Mucosa of stomach (tissue), 1 donor: ENCODE measurements at regions not wholly inside any gene's neighbourhood (a gene's known extent, or its start where the extent isn't known, plus 50 kb on each side); places are given as distances from the start of the nearest gene placed in this dataset.

Experiments used
- H3K27me3 ChIP-seq: one replicate; pipeline ENCODE4 v1.7.0; 2013; ENCODE audit warnings: mild to moderate bottlenecking, low read length; ENCODE audit not compliant: control insufficient read depth, insufficient read depth
- H3K36me3 ChIP-seq: one replicate; pipeline ENCODE4 v1.7.0; 2013; ENCODE audit warnings: low read length; ENCODE audit not compliant: control insufficient read depth, insufficient read depth
- H3K4me1 ChIP-seq: one replicate; pipeline ENCODE4 v1.7.0; 2013; ENCODE audit warnings: mild to moderate bottlenecking, low read length; ENCODE audit not compliant: control insufficient read depth, insufficient read depth
- H3K4me3 ChIP-seq: one replicate; pipeline ENCODE4 v1.7.0; 2013; ENCODE audit warnings: low read length
- H3K9ac ChIP-seq: one replicate; pipeline ENCODE4 v1.7.0; 2013; ENCODE audit warnings: mild to moderate bottlenecking, low read length, moderate library complexity
- H3K9me3 ChIP-seq: one replicate; pipeline ENCODE4 v1.7.0; 2013; ENCODE audit warnings: mild to moderate bottlenecking, low read length, moderate library complexity; ENCODE audit not compliant: control insufficient read depth
- donor health status: Pancreatic carcinoma.

DNA sequence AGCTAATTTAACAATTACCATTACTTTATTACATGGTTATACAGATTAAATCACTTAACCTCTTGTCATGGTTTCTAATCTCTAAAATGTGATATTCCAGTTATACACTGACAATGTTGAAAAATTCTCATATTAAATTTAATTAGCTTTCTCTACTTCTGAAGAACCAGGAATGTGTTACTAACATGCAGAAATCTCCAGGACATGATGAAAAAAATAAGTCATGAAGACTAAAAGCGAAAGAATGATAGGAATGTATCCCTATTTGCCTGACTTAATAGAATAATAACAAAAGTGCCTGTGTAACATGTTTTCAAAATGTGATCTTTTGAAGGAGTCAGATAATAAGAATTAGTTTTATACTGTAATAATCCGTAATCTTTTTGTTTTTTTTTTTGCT lies 2823.7 kb upstream of the PCDH20 start:
- Histone ChIP-seq H3K4me1 (no peaks in the 10 kb centered on the region), H3K4me3 (no peak overlapping the region), H3K9me3 (no peaks in the 10 kb centered on the region), H3K9ac (no peak overlapping the region), H3K27me3 (no peaks in the 10 kb centered on the region), H3K36me3 (no peaks in the 10 kb centered on the region)

DNA sequence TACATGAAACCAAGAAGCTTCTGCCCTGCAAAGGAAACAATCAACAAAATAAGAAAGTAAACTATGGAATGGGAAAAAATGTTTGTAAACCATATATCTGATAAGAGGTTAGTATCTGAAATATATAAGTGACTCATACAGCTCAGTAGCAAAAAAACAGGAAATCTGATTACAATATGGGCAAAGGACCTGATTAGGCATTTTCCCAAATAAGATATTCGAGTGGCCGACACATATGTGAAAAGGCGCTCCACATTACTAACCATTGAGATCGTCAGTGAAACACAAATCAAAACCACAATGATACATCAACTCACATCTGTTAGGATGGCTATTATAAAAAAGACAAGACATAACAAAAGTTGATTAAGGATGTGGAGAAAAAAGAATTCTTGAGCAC lies 2818.6 kb upstream of the PCDH20 start:
- Histone ChIP-seq H3K4me3 (no peak overlapping the region), H3K9ac (no peak overlapping the region), H3K27me3 (no peaks in the 10 kb centered on the region), H3K36me3 (no peaks in the 10 kb centered on the region), H3K9me3 (no peaks in the 10 kb centered on the region), H3K4me1 (no peaks in the 10 kb centered on the region)

DNA sequence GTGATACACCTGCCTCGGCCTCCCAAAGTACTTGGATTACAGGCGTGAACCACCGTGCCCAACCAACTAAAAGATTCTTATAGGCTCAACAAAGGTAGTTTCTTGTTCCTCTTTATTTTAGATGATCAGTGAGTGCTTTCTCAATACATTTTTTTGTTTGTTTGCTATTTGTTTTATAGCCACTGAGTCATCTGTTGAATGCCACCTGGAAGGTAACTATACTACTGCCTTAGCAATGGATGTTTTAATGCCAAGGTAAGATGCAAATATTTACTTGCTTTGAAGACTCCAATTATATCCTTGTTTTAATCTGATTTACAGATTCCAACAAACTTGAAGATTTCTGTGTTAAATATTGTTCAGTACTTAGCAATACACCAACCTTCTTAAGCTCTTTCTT lies 2807.4 kb upstream of the PCDH20 start:
- no peaks in the 10 kb centered on the region for H3K36me3 ChIP-seq
- no peak overlapping the region for H3K4me3 ChIP-seq
- no peaks in the 10 kb centered on the region for H3K27me3 ChIP-seq
- H3K9ac ChIP-seq: no peak overlapping the region
- no peaks in the 10 kb centered on the region for H3K4me1 ChIP-seq
- H3K9me3 ChIP-seq: no peaks in the 10 kb centered on the region

DNA sequence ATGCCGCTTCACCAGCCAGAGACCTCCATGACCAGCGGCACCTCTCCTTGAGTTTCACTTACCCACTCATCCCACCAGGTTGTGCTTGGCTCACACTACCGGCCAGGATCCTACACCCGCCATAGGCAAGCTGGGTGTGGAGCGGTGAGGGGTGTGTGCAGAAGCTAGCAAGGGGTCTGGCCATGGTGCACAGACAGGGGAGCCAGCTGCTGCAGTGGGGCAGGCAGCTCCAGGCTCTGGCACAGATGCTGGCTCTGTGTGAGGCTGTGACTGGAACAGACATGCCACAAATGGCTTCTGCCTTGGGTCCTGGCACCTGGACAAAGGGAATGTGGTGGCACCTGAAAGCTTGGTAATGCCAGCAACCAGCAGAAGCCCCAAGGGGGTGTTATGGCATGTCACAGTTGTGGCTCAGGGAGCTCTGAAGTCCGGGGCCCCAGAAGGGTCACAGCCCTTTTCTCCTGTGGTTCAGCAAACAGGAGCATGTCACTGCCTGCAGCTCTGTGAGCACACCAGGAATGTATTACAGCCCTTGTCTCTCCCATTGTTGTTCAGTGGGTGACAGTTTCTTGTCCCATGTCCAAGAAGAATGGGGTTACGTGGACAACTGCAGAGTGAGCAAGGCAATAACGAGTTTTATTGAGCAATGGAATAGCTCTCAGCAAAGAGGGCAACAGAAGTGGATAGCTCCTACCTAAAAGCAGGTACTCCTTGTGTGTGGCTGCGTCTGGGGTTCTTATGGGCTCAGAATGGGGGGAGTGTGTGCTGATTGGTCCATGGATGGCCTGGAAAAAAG lies 2791.0 kb upstream of the PCDH20 start:
- H3K4me3 ChIP-seq: no peak overlapping the region
- no peaks in the 10 kb centered on the region for H3K27me3 ChIP-seq
- no peaks in the 10 kb centered on the region for H3K36me3 ChIP-seq
- no peak overlapping the region for H3K9ac ChIP-seq
- H3K4me1 ChIP-seq: no peaks in the 10 kb centered on the region
- H3K9me3 ChIP-seq: no peaks in the 10 kb centered on the region

DNA sequence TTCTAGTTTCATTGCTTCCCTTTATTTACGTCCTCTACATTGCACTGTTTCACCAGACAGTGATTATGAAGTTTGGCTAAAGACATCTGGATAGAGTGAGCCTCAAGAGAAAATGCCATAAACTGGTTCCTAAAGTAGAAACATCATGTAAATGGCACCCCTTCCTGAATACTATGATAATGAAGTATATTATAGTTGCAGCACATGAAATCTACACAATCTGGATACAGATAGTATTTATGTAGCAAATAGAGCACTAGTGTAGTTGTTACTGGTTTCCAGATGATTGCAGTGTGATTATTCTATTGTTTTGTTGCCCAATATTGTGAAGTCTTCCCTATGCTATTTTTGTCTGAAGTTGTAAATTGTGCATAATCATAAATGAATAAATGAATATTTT lies 2786.9 kb upstream of the PCDH20 start:
- Histone ChIP-seq H3K27me3 (no peaks in the 10 kb centered on the region), H3K9ac (no peak overlapping the region), H3K4me1 (no peaks in the 10 kb centered on the region), H3K36me3 (no peaks in the 10 kb centered on the region), H3K4me3 (no peak overlapping the region), H3K9me3 (no peaks in the 10 kb centered on the region)

DNA sequence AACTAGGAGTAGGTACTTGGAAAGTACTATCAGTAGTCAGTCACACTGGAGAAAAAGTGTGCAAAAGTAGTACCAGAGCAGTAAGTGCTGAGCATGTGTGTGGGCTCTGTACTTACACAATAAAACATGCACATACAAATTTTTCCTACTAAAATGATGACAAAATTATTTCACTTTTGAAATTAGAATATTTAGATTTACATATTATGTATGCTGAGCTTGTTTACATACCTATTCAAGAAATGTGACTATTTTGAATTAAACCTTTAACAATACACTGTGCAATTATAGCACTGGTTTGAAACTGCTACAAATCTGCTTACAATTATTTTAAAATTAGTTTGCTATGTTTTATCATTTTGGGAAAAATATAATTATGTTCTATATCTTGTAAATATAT lies 2781.6 kb upstream of the PCDH20 start:
- Histone ChIP-seq H3K4me1 (no peaks in the 10 kb centered on the region), H3K9me3 (no peaks in the 10 kb centered on the region), H3K9ac (no peak overlapping the region), H3K4me3 (no peak overlapping the region), H3K36me3 (no peaks in the 10 kb centered on the region), H3K27me3 (no peaks in the 10 kb centered on the region)

DNA sequence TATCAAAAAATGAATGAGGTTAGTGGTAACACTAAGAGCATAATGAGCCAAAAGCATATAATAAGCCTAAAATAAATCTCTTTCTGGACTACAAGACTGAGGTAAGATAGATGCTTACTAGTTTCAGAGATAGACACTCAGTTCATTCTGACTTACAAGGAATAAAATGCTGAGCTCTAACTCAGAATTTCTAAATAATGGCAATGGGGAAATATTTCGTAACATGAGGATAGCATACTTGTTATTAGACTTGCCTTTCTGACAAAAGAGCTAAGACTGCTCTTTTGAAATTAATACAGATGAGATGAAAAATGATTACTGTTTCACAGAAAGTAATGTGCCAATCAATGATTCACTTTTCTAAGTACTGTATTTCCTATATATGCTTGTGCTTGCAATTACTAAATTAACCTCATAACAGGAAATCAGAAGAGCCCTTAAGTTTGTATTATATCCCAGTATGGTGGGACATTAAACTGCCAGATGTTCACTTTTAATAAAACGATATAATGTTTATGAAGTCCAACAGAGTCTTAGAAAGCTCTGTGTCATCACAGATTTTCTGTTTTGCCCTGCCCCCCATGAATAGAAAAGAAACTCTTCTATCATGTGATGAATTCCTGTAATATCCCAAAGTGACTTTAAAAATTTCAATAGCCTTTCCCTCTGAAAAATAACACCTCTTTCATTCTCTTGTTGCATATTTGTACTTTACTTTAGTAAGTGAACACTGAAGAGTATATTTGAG lies 2771.0 kb upstream of the PCDH20 start:
- H3K36me3 ChIP-seq: no peaks in the 10 kb centered on the region
- no peaks in the 10 kb centered on the region for H3K27me3 ChIP-seq
- no peak overlapping the region for H3K9ac ChIP-seq
- H3K9me3 ChIP-seq: no peaks in the 10 kb centered on the region
- H3K4me3 ChIP-seq: no peak overlapping the region
- no peaks in the 10 kb centered on the region for H3K4me1 ChIP-seq

DNA sequence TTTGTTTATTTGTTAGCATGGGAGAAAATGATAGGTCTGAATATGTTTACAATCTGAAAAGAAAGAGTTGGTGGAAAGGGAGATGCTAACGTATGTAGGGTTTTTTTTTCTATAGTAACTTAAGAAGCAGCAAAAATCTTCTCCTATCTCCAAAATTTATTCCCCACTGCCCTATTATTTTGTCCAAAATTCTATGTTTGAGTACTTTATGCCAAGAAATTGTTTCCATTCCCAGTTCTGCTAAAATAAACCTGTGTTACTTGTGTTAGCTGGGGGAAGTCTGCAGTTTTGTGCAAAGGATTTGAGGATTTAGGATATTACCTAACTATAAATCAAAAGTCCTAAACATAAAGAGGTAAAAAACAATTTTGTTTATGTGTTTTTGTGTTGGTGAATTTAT lies 2770.4 kb upstream of the PCDH20 start:
- H3K4me3 ChIP-seq: no peak overlapping the region
- H3K4me1 ChIP-seq: no peaks in the 10 kb centered on the region
- H3K36me3 ChIP-seq: no peaks in the 10 kb centered on the region
- H3K9ac ChIP-seq: no peak overlapping the region
- no peaks in the 10 kb centered on the region for H3K27me3 ChIP-seq
- H3K9me3 ChIP-seq: no peaks in the 10 kb centered on the region

DNA sequence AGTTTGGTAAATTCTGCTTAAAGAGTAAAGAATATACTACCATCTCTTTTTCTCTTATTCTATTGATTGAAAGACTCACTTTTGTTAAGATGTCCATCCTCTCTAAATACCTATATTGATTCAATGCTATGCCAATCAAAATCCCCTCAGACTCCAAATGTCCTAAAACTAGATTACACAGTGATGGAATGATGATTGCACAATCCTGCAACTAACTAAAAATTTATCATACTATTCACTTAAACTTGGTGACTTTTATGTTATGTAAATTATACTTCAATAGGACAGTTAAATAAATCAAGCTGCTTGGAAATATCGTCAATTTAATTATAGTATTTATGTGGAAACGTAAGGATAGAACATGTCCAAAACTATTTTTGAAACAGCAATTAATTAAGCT lies 2765.1 kb upstream of the PCDH20 start:
- H3K9ac ChIP-seq: no peak overlapping the region
- no peak overlapping the region for H3K4me3 ChIP-seq
- H3K27me3 ChIP-seq: no peaks in the 10 kb centered on the region
- H3K36me3 ChIP-seq: no peaks in the 10 kb centered on the region
- H3K9me3 ChIP-seq: no peaks in the 10 kb centered on the region
- no peaks in the 10 kb centered on the region for H3K4me1 ChIP-seq

DNA sequence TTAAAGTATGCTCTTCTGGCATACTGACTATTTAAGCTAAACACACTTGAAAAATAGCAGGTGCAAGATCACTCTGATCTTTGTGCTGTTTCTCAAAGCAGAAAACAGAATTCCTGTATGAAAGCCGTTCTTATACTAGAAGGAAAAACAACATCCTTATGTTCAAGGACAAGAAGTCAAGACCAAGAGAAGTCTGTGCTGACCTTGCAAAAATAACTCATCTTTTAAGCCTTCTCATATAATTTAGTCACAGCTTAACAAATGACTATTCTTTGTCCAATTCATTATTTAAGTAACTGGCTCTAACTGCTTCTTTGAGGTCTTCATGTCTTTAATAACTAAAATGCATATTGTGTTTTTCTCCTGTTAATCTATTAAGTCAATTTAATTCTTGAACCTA lies 2750.2 kb upstream of the PCDH20 start:
- no peaks in the 10 kb centered on the region for H3K36me3 ChIP-seq
- H3K27me3 ChIP-seq: no peaks in the 10 kb centered on the region
- no peak overlapping the region for H3K4me3 ChIP-seq
- no peak overlapping the region for H3K9ac ChIP-seq
- no peaks in the 10 kb centered on the region for H3K4me1 ChIP-seq
- no peaks in the 10 kb centered on the region for H3K9me3 ChIP-seq

DNA sequence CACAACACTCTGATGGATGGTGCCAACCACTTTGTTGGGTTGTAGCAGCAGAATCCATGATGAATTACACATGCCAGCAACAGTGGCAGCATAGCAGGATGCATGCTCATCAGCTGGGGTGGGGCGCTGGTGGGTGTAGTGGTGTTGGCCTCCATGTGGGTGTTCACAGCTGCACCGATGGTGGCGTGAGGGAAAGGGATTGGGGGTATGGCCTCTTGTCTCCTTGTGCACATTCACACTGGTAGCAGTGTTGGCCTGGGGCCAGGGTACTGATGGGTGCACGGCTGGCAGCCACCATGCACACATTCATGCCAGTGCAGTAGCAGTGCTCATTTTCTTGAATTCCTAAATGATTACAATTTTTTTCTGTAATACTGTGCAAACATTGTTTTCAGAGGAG lies 2748.8 kb upstream of the PCDH20 start:
- Histone ChIP-seq H3K36me3 (no peaks in the 10 kb centered on the region), H3K4me3 (no peak overlapping the region), H3K4me1 (no peaks in the 10 kb centered on the region), H3K27me3 (no peaks in the 10 kb centered on the region), H3K9ac (no peak overlapping the region), H3K9me3 (no peaks in the 10 kb centered on the region)

DNA sequence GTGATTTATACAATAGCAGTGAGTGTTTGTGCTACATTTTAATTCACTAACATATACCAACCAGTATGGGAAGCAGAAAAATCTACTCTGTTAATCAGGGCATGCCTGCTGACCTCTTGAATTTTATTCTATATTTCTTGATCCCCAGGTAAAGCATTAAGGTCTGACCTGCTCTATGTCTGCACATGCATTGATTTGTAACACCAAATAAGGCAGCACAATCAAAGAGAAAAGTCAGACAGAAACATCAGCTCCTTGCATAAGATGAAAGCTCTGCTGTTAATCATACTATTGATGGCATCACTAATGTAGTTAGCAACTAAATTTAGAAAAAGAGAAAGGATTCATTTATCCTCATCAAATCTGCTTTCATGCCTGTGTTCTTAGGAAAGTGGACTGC lies 2744.8 kb upstream of the PCDH20 start:
- Histone ChIP-seq H3K27me3 (no peaks in the 10 kb centered on the region), H3K4me1 (no peaks in the 10 kb centered on the region), H3K36me3 (no peaks in the 10 kb centered on the region), H3K9ac (no peak overlapping the region), H3K4me3 (no peak overlapping the region), H3K9me3 (no peaks in the 10 kb centered on the region)
